HepG2 (cell line): ENCODE measurements at regions not wholly inside any gene's neighbourhood (a gene's known extent, or its start where the extent isn't known, plus 50 kb on each side); places are given as distances from the start of the nearest gene placed in this dataset.
A peak's percentile ranks its signal among the peaks of the same experiment; 100 is the strongest.

Experiments
- ATAC-seq: fragments of 200-7000 bp; cut with Tn5 transposase; 3 replicates; pipeline ENCODE4 v1.9.1; 2020; ENCODE audit warnings: mild to moderate bottlenecking, moderate library complexity
- BruUV-seq: library from RNA; stranded (reverse); fragments of 400-500 nt; replicated peaks from 2 replicates; lab custom pipeline; 2021; lab: Mats Ljungman, UMichigan
- CTCF ChIA-PET: fragments of 300-600 bp; formaldehyde crosslinking; extraction: SDS; loops from one replicate; lab custom pipeline; 2021; ENCODE audit warnings: low total read pairs, inconsistent platforms, low intra/inter-chr PET ratio; lab: Yijun Ruan, JAX
- POLR2A ChIA-PET: fragments of 350-600 bp; sonication (Branson Sonifier 250); formaldehyde crosslinking; loops from one replicate; lab custom pipeline; 2020; ENCODE audit warnings: antibody characterized with exemption, inconsistent platforms; lab: Yijun Ruan, JAX
- DNase-seq: peaks from one replicate; pipeline ENCODE4 v3.0.0-alpha.2; 2015; ENCODE audit warnings: low spot score
- FAIRE-seq: peaks from 3 replicates; lab custom pipeline; 2011; peaks lifted over from hg19 to GRCh38; lab: Jason Lieb, UNC
- H2AFZ ChIP-seq: one replicate; pipeline ENCODE4 v1.6.1; 2011; ENCODE audit warnings: low read length, inconsistent platforms
- H3K27ac ChIP-seq: fragments of 300-600 bp; 3 replicates; pipeline ENCODE4 v1.8.0; 2011; ENCODE audit warnings: mixed run types, mild to moderate bottlenecking, mixed read lengths, low read length, inconsistent platforms; ENCODE audit not compliant: insufficient read depth; ENCODE audit errors: extremely low read length
- H3K27me3 ChIP-seq, 2 experiments: fragments of 200-600 bp in 1 of 2; 2 replicates in 1 of 2; 3 replicates in 1 of 2; pipeline versions ENCODE4 v1.6.0 to v1.8.0; 2011; ENCODE audit warnings: low read length in 2 of 2, mild to moderate bottlenecking in 2 of 2, moderate library complexity in 2 of 2, inconsistent platforms in 1 of 2; ENCODE audit not compliant: insufficient read depth in 2 of 2, control insufficient read depth in 1 of 2
- H3K36me3 ChIP-seq, 2 experiments: fragments of 200-600 bp in 1 of 2; replicated peaks in 1 of 2; 2 replicates in 1 of 2; 3 replicates in 1 of 2; pipeline versions ENCODE4 v1.5.1 to v1.8.0; 2011; ENCODE audit warnings: low read length in 2 of 2, inconsistent platforms in 1 of 2; ENCODE audit not compliant: insufficient read depth in 2 of 2, control insufficient read depth in 1 of 2
- H3K4me1 ChIP-seq: 2 replicates; pipeline ENCODE4 v1.5.1; 2012; ENCODE audit warnings: low read length, inconsistent platforms; ENCODE audit not compliant: insufficient read depth
- H3K4me2 ChIP-seq: 2 replicates; pipeline ENCODE4 v1.6.0; 2011; ENCODE audit warnings: low read depth, low read length, inconsistent platforms
- H3K4me3 ChIP-seq, 3 experiments: fragments of 200-600 bp in 1 of 3; sonication (generic), shearing (Covaris generic) in 1 of 3; replicated peaks in 1 of 3; 2 replicates each; pipeline ENCODE4 v1.5.1; 2011 to 2016; ENCODE audit warnings: low read length in 3 of 3, inconsistent platforms in 2 of 3, low read depth in 2 of 3, mild to moderate bottlenecking in 2 of 3, control low read depth in 1 of 3, mixed read lengths in 1 of 3; ENCODE audit not compliant: insufficient read depth in 1 of 3
- H3K79me2 ChIP-seq: one replicate; pipeline ENCODE4 v1.6.1; 2011; ENCODE audit warnings: low read length, inconsistent platforms; ENCODE audit not compliant: insufficient read depth
- H3K9ac ChIP-seq: 2 replicates; pipeline ENCODE4 v1.6.0; 2011; ENCODE audit warnings: mild to moderate bottlenecking, low read depth, low read length, inconsistent platforms; ENCODE audit not compliant: insufficient read depth
- H3K9me3 ChIP-seq: 2 replicates; pipeline ENCODE4 v1.5.1; 2012; ENCODE audit warnings: mild to moderate bottlenecking, low read length
- H4K20me1 ChIP-seq: 2 replicates; pipeline ENCODE4 v1.6.0; 2011; ENCODE audit warnings: inconsistent platforms, mild to moderate bottlenecking, low read length, moderate library complexity; ENCODE audit not compliant: insufficient read depth
- CREB1 ChIP-seq, 2 experiments: fragments of 450-650 bp in 1 of 2; IDR thresholded peaks; 2 replicates each; pipeline ENCODE4 v1.6.1; 2016 to 2017; ENCODE audit warnings: control low read depth in 1 of 2, mild to moderate bottlenecking in 1 of 2, missing compliant biosample characterization in 1 of 2, missing genetic modification characterization in 1 of 2
- JUN ChIP-seq: sonication (generic); formaldehyde crosslinking; IDR thresholded peaks from 2 replicates; pipeline ENCODE4 v1.4.0; 2020; ENCODE audit warnings: mild to moderate bottlenecking, missing genetic modification reagents
- NCOR1 ChIP-seq: fragments of 200-600 bp; sonication (generic); IDR thresholded peaks from 2 replicates; pipeline ENCODE4 v1.7.0; 2017; ENCODE audit warnings: antibody characterized with exemption, low read length, borderline replicate concordance
- ZBTB38 ChIP-seq: sonication (generic); formaldehyde crosslinking; IDR thresholded peaks from 2 replicates; pipeline ENCODE4 v1.5.1; 2020; ENCODE audit warnings: mild to moderate bottlenecking, missing genetic modification reagents
- ZNF256 ChIP-seq: sonication (generic); formaldehyde crosslinking; conservative IDR thresholded peaks from 2 replicates; pipeline ENCODE4 v1.4.0; 2020; ENCODE audit warnings: missing genetic modification reagents
- ZNF678 ChIP-seq: sonication (generic); formaldehyde crosslinking; IDR thresholded peaks from 2 replicates; pipeline ENCODE4 v1.4.0; 2020; ENCODE audit warnings: mild to moderate bottlenecking, missing genetic modification reagents
- WGBS: methylation state at CpG from one replicate; pipeline ENCODE4 v1.1.6; 2017; ENCODE audit warnings: low lambda C conversion rate; 5-methylcytosine and 5-hydroxymethylcytosine counted together
- in situ Hi-C: cut with HindIII; loops from 2 replicates; pipeline ENCODE4 v1.10.0; 2017; ENCODE audit warnings: low pct_unique_long_range_greater_than_20kb; ENCODE audit not compliant: extremely low pct_ligation_motif_present
- intact Hi-C: fragments of 100-400 bp; cut with micrococcal nuclease; formaldehyde crosslinking; loops from one replicate; pipeline ENCODE4 v1.10.0; 2022; ENCODE audit not compliant: unreplicated experiment

GRCh38 chr5:98130261-98131035 lies 643.0 kb upstream of the RGMB start:
- 57% methylated on average over 5 of the region's 5 CpGs for WGBS

GRCh38 chr5:98144116-98144515 lies 629.3 kb upstream of the RGMB start:
- BruUV-seq: no TSS peak
- no peak for ATAC-seq
- no peak for TF ChIP-seq JUN (CRISPR knock-in tag)
- TF ChIP-seq ZBTB38 (CRISPR knock-in tag): no peak
- TF ChIP-seq NCOR1: no peak
- TF ChIP-seq ZNF256 (CRISPR knock-in tag): no peak

More at GRCh38 chr5:98130261-98131035, 643.0 kb upstream of the RGMB start:
- ChIA-PET CTCF (no interaction called here), POLR2A (no interaction called here)
- H3K27ac ChIP-seq: no peak overlapping the region
- no peak for ATAC-seq
- H3K9ac ChIP-seq: no peak overlapping the region
- TF ChIP-seq CREB1 (IDR thresholded peaks at IDR 0.05) (peak; percentile 50; the same call in 1 of the 2 replicates), CREB1 (CRISPR knock-in tag; IDR thresholded peaks at IDR 0.05) (no peak), ZNF678 (no peak)
- no peaks in the 10 kb centered on the region for H3K36me3 ChIP-seq
- FAIRE-seq: no peak
- no peak overlapping the region for H3K4me3 ChIP-seq
- no peak overlapping the region for H2AFZ ChIP-seq
- BruUV-seq: no TSS peak
- H3K27me3 ChIP-seq: no peaks in the 10 kb centered on the region
- in situ Hi-C loops: no loop called here
- no peaks in the 10 kb centered on the region for H4K20me1 ChIP-seq
- intact Hi-C loops: no loop called here
- DNase-seq: no peak
- H3K79me2 ChIP-seq: no peaks in the 10 kb centered on the region
- H3K4me2 ChIP-seq: no peak overlapping the region
- no peaks in the 10 kb centered on the region for H3K9me3 ChIP-seq
- H3K4me1 ChIP-seq: no peaks in the 10 kb centered on the region

More at GRCh38 chr5:98144116-98144515, 629.3 kb upstream of the RGMB start:
- no peaks in the 10 kb centered on the region for H3K4me1 ChIP-seq
- no peaks in the 10 kb centered on the region for H3K36me3 ChIP-seq
- no peaks in the 10 kb centered on the region for H3K79me2 ChIP-seq
- in situ Hi-C loops: no loop called here
- no peak overlapping the region for H2AFZ ChIP-seq
- H3K27ac ChIP-seq: no peak overlapping the region
- no peaks in the 10 kb centered on the region for H4K20me1 ChIP-seq
- H3K4me2 ChIP-seq: no peak overlapping the region
- 4% methylated on average over 1 of the region's 1 CpG for WGBS
- H3K4me3 ChIP-seq: no peak overlapping the region
- H3K27me3 ChIP-seq: no peaks in the 10 kb centered on the region; a peak in 1 of 5 replicates
- ChIA-PET CTCF (no interaction called here), POLR2A (no interaction called here)
- FAIRE-seq: no peak
- H3K9ac ChIP-seq: no peak overlapping the region
- peaks cover 5% of the 10 kb centered on the region; the same call in 1 of the 2 replicates for H3K9me3 ChIP-seq
- DNase-seq: no peak
- intact Hi-C loops: no loop called here
